ENCODE measurements at regions not wholly inside any gene's neighbourhood (a gene's known extent, or its start where the extent isn't known, plus 50 kb on each side); places are given as distances from the start of the nearest gene placed in this dataset.

- no peaks in the 10 kb centered on the region for H3K27me3 ChIP-seq (replicated peaks; ENCODE audit: insufficient read depth)
- no peak for DNase-seq (ENCODE audit: low spot score)
- no peak overlapping the region for H3K4me3 ChIP-seq
- WGBS, result 96% methylated on average over 1 of the region's 1 CpG
- no peaks in the 10 kb centered on the region for H3K4me1 ChIP-seq (replicated peaks)
- H3K9me3 ChIP-seq, result no peaks in the 10 kb centered on the region
- no peaks in the 10 kb centered on the region for H3K36me3 ChIP-seq
- H3K27ac ChIP-seq, result no peak overlapping the region
- intact Hi-C loops (cut with DNase I), result no loop called here
- TF ChIP-seq POLR2AphosphoS5 (IDR thresholded peaks at IDR 0.05) (no peak), CTCF (IDR thresholded peaks at IDR 0.05) (no peak), POLR2A (IDR thresholded peaks at IDR 0.05) (no peak)
These were observed 134.1 kb downstream of the FCRL5 start for GRCh38 chr1:157418231-157418630.

- H3K4me1 ChIP-seq (replicated peaks), result no peaks in the 10 kb centered on the region
- no peaks in the 10 kb centered on the region for H3K27me3 ChIP-seq (replicated peaks; ENCODE audit: insufficient read depth)
- H3K36me3 ChIP-seq, result no peaks in the 10 kb centered on the region
- no peak overlapping the region for H3K4me3 ChIP-seq
- intact Hi-C loops (cut with DNase I), result no loop called here
- H3K9me3 ChIP-seq, result no peaks in the 10 kb centered on the region
- TF ChIP-seq POLR2AphosphoS5 (IDR thresholded peaks at IDR 0.05), result no peak
- no peak for TF ChIP-seq POLR2A (IDR thresholded peaks at IDR 0.05)
- TF ChIP-seq CTCF (IDR thresholded peaks at IDR 0.05), result no peak
- WGBS, result 78% methylated on average over 5 of the region's 5 CpGs
- DNase-seq (ENCODE audit: low spot score), result no peak
- H3K27ac ChIP-seq, result no peak overlapping the region
These were observed 136.7 kb downstream of the FCRL5 start for GRCh38 chr1:157415661-157416060.

DNA sequence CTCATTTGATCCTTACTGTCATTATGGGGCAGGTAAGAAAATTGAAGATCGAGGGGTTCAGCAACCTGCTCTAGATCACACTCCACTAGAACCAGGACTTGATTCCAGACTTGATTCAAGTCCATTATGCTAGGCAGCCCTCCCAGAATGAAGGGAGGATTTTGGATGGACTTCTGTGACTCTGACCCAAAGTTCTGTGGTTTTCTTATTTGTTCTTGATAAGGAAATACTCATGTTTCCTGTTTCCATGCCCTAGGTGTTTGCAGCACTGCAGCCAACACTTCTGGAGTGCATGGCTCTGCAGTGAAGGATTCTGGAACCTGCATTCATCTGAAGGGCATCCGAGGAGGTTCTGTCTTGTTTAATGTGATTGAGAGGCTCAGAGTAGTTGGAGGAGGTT is 140.0 kb downstream of the FCRL5 start:
- intact Hi-C loops (cut with DNase I), result no loop called here
- no peak overlapping the region for H3K4me3 ChIP-seq
- no peaks in the 10 kb centered on the region for H3K4me1 ChIP-seq (replicated peaks)
- H3K36me3 ChIP-seq, result no peaks in the 10 kb centered on the region
- no peak for TF ChIP-seq POLR2AphosphoS5 (IDR thresholded peaks at IDR 0.05)
- TF ChIP-seq CTCF (IDR thresholded peaks at IDR 0.05), result no peak
- TF ChIP-seq POLR2A (IDR thresholded peaks at IDR 0.05), result no peak
- H3K9me3 ChIP-seq, result no peaks in the 10 kb centered on the region
- H3K27me3 ChIP-seq (replicated peaks; ENCODE audit: insufficient read depth), result no peaks in the 10 kb centered on the region
- 92% methylated on average over 2 of the region's 2 CpGs for WGBS
- DNase-seq (ENCODE audit: low spot score), result no peak
- no peak overlapping the region for H3K27ac ChIP-seq

GRCh38 chr1:157411769-157412168 is 140.5 kb downstream of the FCRL5 start:
- WGBS, result 77% methylated on average over 4 of the region's 4 CpGs
- Histone ChIP-seq H3K4me1 (replicated peaks) (no peaks in the 10 kb centered on the region), H3K27ac (no peak overlapping the region), H3K27me3 (replicated peaks; ENCODE audit: insufficient read depth) (no peaks in the 10 kb centered on the region), H3K36me3 (no peaks in the 10 kb centered on the region), H3K4me3 (no peak overlapping the region), H3K9me3 (no peaks in the 10 kb centered on the region)
- no peak for DNase-seq (ENCODE audit: low spot score)
- no peak for TF ChIP-seq CTCF (IDR thresholded peaks at IDR 0.05)
- intact Hi-C loops (cut with DNase I), result no loop called here

- H3K9me3 ChIP-seq, result no peaks in the 10 kb centered on the region
- H3K27me3 ChIP-seq (replicated peaks; ENCODE audit: insufficient read depth), result no peaks in the 10 kb centered on the region
- TF ChIP-seq CTCF (IDR thresholded peaks at IDR 0.05), result no peak
- no peak for TF ChIP-seq POLR2AphosphoS5 (IDR thresholded peaks at IDR 0.05)
- TF ChIP-seq POLR2A (IDR thresholded peaks at IDR 0.05), result no peak
- intact Hi-C loops (cut with DNase I), result no loop called here
- DNase-seq (ENCODE audit: low spot score), result no peak
- 100% methylated on average over 2 of the region's 2 CpGs for WGBS
- H3K4me1 ChIP-seq (replicated peaks), result no peaks in the 10 kb centered on the region
- H3K36me3 ChIP-seq, result no peaks in the 10 kb centered on the region
- H3K27ac ChIP-seq, result no peak overlapping the region
- H3K4me3 ChIP-seq, result no peak overlapping the region
These were observed 141.3 kb downstream of the FCRL5 start for GRCh38 chr1:157411064-157411463.

All from prostate gland (tissue), 2 donors.